ENCODE measurements at regions not wholly inside any gene's neighbourhood (a gene's known extent, or its start where the extent isn't known, plus 50 kb on each side); places are given as distances from the start of the nearest gene placed in this dataset.

- TF ChIP-seq CTCF (optimal IDR thresholded peaks at IDR 0.05 in 1 of 3, IDR thresholded peaks at IDR 0.05 in 1 of 3, conservative IDR thresholded peaks at IDR 0.05 in 1 of 3; ENCODE audit: extremely low read depth in 1 of 3, insufficient read depth in 2 of 3, low read length in 3 of 3), result no peak
- no peak for TF ChIP-seq EZH2 (IDR thresholded peaks at IDR 0.05; ENCODE audit: low read length)
Measured at GRCh38 chr1:119288751-119289150, 79.8 kb upstream of the HAO2 start.
